ENCODE measurements at regions not wholly inside any gene's neighbourhood (a gene's known extent, or its start where the extent isn't known, plus 50 kb on each side); places are given as distances from the start of the nearest gene placed in this dataset.

DNA sequence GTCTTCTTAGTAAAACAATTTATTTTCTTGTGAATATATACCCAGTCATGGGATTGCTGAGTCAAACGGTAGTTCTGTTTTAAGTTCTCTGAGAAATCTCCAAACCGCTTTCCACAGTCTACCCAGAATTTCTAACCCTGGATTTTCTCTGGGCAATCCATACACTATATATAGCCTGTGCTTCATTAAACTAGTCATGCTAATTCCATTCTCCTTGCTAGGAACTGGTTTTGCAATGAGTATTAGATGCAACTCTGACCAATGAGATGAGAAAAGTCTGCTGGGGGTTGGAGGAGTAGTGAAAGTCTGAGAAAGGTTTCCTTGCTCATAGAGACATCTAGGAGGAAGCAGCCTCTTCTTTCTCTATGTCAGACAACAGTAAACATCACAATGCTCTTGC, 196.1 kb upstream of the CDKN3 start:
- ATAC-seq (no peak), DNase-seq (no peak)
- no peak overlapping the region for H3K27ac ChIP-seq
- no peaks in the 10 kb centered on the region for H3K9me3 ChIP-seq
- no peak for TF ChIP-seq POLR2A (IDR thresholded peaks at IDR 0.05)
- TF ChIP-seq, protein P1, sequence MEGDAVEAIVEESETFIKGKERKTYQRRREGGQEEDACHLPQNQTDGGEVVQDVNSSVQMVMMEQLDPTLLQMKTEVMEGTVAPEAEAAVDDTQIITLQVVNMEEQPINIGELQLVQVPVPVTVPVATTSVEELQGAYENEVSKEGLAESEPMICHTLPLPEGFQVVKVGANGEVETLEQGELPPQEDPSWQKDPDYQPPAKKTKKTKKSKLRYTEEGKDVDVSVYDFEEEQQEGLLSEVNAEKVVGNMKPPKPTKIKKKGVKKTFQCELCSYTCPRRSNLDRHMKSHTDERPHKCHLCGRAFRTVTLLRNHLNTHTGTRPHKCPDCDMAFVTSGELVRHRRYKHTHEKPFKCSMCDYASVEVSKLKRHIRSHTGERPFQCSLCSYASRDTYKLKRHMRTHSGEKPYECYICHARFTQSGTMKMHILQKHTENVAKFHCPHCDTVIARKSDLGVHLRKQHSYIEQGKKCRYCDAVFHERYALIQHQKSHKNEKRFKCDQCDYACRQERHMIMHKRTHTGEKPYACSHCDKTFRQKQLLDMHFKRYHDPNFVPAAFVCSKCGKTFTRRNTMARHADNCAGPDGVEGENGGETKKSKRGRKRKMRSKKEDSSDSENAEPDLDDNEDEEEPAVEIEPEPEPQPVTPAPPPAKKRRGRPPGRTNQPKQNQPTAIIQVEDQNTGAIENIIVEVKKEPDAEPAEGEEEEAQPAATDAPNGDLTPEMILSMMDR (IDR thresholded peaks at IDR 0.05): no peak
- 96% methylated on average over 2 of the region's 2 CpGs for WGBS (ENCODE audit: insufficient coverage, low coverage, low lambda C conversion rate, missing lambda C conversion rate)
- intact Hi-C loops (cut with DNase I): no loop called here
- no peak overlapping the region for H3K4me3 ChIP-seq
- peaks cover 0 to 8% (median 0%) of the 10 kb centered on the region in 4 donors for H3K4me1 ChIP-seq
- H3K27me3 ChIP-seq: no peaks in the 10 kb centered on the region
- H3K36me3 ChIP-seq: no peaks in the 10 kb centered on the region

DNA sequence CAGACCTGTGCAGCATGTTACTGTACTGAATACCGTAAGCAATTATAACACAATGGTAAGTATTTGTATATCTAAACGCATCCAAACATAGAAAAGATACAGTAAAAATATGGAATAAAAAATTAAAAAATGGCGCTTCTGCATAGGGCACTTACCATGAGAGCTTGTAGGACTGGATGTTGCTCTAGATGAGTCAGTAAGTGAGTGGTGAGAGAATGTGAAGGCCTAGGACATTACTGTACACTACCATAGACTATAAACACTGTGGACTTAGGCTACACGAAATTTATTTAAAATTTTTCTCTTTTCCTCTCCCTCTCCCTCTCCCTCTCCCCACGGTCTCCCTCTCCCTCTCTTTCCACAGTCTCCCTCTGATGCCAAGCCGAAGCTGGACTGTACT, 194.5 kb upstream of the CDKN3 start:
- TF ChIP-seq POLR2A (IDR thresholded peaks at IDR 0.05): no peak
- TF ChIP-seq, protein P1 (IDR thresholded peaks at IDR 0.05): no peak
- intact Hi-C loops (cut with DNase I): no loop called here

DNA sequence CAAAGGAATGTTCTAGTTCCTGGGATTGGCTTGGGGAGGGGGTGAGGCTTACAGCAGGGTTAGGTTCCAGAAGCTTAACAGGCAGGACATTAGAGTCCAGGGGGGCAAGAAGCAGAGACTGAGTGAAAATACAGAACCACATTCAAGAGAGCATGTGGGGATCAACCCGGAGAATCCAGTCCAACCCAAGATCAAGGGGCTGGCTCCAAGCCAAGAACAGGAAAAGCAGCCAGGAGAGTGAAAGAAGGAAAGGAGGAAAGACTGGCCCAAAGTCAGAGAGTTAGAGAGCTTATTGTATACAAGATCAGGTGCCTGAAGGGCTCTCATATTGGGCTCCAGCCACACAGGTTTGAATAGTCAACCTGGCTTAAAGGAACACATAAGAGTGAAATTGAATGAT, 190.3 kb upstream of the CDKN3 start:
- intact Hi-C loops (cut with DNase I): no loop called here
- DNase-seq: no peak
- TF ChIP-seq, protein P1 (IDR thresholded peaks at IDR 0.05): no peak

More for the DNA sequence above, 194.5 kb upstream of the CDKN3 start:
- no peak overlapping the region for H3K27ac ChIP-seq
- H3K36me3 ChIP-seq: no peaks in the 10 kb centered on the region
- no peaks in the 10 kb centered on the region for H3K27me3 ChIP-seq
- no peak overlapping the region for H3K4me3 ChIP-seq
- no peak for DNase-seq
- H3K4me1 ChIP-seq: peaks cover 0 to 5% (median 0%) of the 10 kb centered on the region in 4 donors
- ATAC-seq: no peak
- H3K9me3 ChIP-seq: no peaks in the 10 kb centered on the region
- 95% methylated on average over 6 of the region's 6 CpGs for WGBS (ENCODE audit: insufficient coverage, low coverage, low lambda C conversion rate, missing lambda C conversion rate)

DNA sequence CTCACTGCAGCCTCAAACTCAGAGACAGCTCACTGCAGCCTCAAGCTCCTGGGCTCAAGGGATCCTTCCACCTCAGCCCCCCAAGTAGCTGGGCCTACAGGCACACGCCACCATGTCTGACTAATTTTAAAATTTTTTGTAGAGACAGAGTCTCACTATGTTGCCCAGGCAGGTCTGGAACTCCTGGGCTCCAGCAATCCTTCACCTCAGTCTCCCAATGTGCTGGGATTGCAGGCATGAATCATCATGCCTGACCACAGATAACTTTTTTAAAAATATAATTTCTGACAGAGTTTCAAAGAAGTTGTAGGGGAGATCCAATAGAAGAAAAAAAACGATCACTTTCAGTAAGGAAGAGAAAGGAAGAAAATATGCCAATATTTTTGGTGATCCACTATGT, 189.7 kb upstream of the CDKN3 start:
- WGBS (ENCODE audit: insufficient coverage, low coverage, low lambda C conversion rate, missing lambda C conversion rate): 67% methylated on average over 2 of the region's 2 CpGs
- no peak overlapping the region for H3K4me3 ChIP-seq
- H3K36me3 ChIP-seq: no peaks in the 10 kb centered on the region
- ATAC-seq (no peak), DNase-seq (no peak)
- no peak overlapping the region for H3K27ac ChIP-seq
- no peaks in the 10 kb centered on the region for H3K27me3 ChIP-seq
- no peaks in the 10 kb centered on the region for H3K9me3 ChIP-seq
- no peak for TF ChIP-seq POLR2A (IDR thresholded peaks at IDR 0.05)
- TF ChIP-seq, protein P1 (IDR thresholded peaks at IDR 0.05): no peak
- H3K4me1 ChIP-seq: no peaks in the 10 kb centered on the region
- intact Hi-C loops (cut with DNase I): no loop called here

More for the DNA sequence above, 190.3 kb upstream of the CDKN3 start:
- no peaks in the 10 kb centered on the region for H3K4me1 ChIP-seq
- H3K27me3 ChIP-seq: no peaks in the 10 kb centered on the region
- H3K27ac ChIP-seq: no peak overlapping the region
- no peak for ATAC-seq
- H3K36me3 ChIP-seq: no peaks in the 10 kb centered on the region
- WGBS (ENCODE audit: insufficient coverage, low coverage, low lambda C conversion rate, missing lambda C conversion rate): 75% methylated on average over 1 of the region's 1 CpG
- no peaks in the 10 kb centered on the region for H3K9me3 ChIP-seq
- H3K4me3 ChIP-seq: no peak overlapping the region

All from right lobe of liver (tissue), 6 donors.